ENCODE measurements at regions not wholly inside any gene's neighbourhood (a gene's known extent, or its start where the extent isn't known, plus 50 kb on each side); places are given as distances from the start of the nearest gene placed in this dataset.

DNA sequence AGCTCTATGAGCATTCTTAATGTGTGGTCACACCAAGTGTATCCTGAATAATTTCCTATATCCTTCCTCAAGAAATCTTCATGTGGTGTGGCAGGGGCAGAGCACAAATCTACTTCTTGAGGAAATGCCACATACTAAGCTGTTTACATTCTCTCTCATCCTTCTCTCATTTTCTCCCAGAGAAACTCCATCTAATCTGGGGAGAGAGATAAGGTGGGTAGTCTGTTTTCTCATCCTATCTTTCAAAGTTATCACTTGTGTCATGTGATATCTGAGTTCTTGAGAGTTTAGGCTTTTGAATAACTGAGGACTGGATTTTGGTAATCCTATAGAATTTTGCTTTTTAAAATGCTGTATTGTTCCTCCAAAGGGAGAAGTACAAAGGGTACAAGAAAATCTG, 141.9 kb upstream of the LRRC7 start:
- no peak overlapping the region for H3K27ac ChIP-seq (ENCODE audit: low read depth in 1 of 2, low read length in 2 of 2)
- H3K36me3 ChIP-seq (ENCODE audit: control insufficient read depth in 4 of 4, insufficient read depth in 3 of 4, low read depth in 1 of 4, low read length in 3 of 4) = no peaks in the 10 kb centered on the region
- H3K9me3 ChIP-seq (ENCODE audit: control insufficient read depth in 4 of 4, low read length in 3 of 4) = no peaks in the 10 kb centered on the region
- H3K4me3 ChIP-seq (ENCODE audit: low read depth in 1 of 3, low read length in 3 of 3) = no peak overlapping the region
- H3K4me1 ChIP-seq (ENCODE audit: control insufficient read depth in 4 of 4, insufficient read depth in 4 of 4, low read length in 3 of 4) = no peaks in the 10 kb centered on the region
- DNase-seq (ENCODE audit: low spot score) = no peak
- TF ChIP-seq, protein P1, sequence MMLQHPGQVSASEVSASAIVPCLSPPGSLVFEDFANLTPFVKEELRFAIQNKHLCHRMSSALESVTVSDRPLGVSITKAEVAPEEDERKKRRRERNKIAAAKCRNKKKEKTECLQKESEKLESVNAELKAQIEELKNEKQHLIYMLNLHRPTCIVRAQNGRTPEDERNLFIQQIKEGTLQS (IDR thresholded peaks at IDR 0.05) = no peak
- TF ChIP-seq, protein P2, sequence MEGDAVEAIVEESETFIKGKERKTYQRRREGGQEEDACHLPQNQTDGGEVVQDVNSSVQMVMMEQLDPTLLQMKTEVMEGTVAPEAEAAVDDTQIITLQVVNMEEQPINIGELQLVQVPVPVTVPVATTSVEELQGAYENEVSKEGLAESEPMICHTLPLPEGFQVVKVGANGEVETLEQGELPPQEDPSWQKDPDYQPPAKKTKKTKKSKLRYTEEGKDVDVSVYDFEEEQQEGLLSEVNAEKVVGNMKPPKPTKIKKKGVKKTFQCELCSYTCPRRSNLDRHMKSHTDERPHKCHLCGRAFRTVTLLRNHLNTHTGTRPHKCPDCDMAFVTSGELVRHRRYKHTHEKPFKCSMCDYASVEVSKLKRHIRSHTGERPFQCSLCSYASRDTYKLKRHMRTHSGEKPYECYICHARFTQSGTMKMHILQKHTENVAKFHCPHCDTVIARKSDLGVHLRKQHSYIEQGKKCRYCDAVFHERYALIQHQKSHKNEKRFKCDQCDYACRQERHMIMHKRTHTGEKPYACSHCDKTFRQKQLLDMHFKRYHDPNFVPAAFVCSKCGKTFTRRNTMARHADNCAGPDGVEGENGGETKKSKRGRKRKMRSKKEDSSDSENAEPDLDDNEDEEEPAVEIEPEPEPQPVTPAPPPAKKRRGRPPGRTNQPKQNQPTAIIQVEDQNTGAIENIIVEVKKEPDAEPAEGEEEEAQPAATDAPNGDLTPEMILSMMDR (IDR thresholded peaks at IDR 0.05; ENCODE audit: low read depth, low read length, missing input control) = no peak
- no peak for TF ChIP-seq EGR1 (IDR thresholded peaks at IDR 0.05; ENCODE audit: low read depth in 2 of 2)
- no peaks in the 10 kb centered on the region for H3K27me3 ChIP-seq (ENCODE audit: control insufficient read depth in 4 of 4, insufficient read depth in 4 of 4, low read length in 3 of 4)
- no peak overlapping the region for H3K9ac ChIP-seq (ENCODE audit: low read depth in 1 of 2, low read length in 2 of 2)

- WGBS = 61% methylated on average over 2 of the region's 2 CpGs
- no peaks in the 10 kb centered on the region for H3K27me3 ChIP-seq (ENCODE audit: control insufficient read depth in 4 of 4, insufficient read depth in 4 of 4, low read length in 3 of 4)
- no peak for DNase-seq (ENCODE audit: low spot score)
- no peak overlapping the region for H3K4me3 ChIP-seq (ENCODE audit: low read depth in 1 of 3, low read length in 3 of 3)
- H3K4me1 ChIP-seq (ENCODE audit: control insufficient read depth in 4 of 4, insufficient read depth in 4 of 4, low read length in 3 of 4) = no peaks in the 10 kb centered on the region
- H3K36me3 ChIP-seq (ENCODE audit: control insufficient read depth in 4 of 4, insufficient read depth in 3 of 4, low read depth in 1 of 4, low read length in 3 of 4) = no peaks in the 10 kb centered on the region
- H3K27ac ChIP-seq (ENCODE audit: low read depth in 1 of 2, low read length in 2 of 2) = no peak overlapping the region
- no peaks in the 10 kb centered on the region for H3K9me3 ChIP-seq (ENCODE audit: control insufficient read depth in 4 of 4, low read length in 3 of 4)
- TF ChIP-seq HNF4G (IDR thresholded peaks at IDR 0.05) (no peak), TAF1 (conservative IDR thresholded peaks at IDR 0.05) (no peak), EGR1 (IDR thresholded peaks at IDR 0.05; ENCODE audit: low read depth in 2 of 2) (no peak), SP1 (IDR thresholded peaks at IDR 0.05) (no peak), REST (IDR thresholded peaks at IDR 0.05) (no peak), FOXA2 (IDR thresholded peaks at IDR 0.05) (no peak), JUND (IDR thresholded peaks at IDR 0.05) (no peak), NR2F2 (IDR thresholded peaks at IDR 0.05) (no peak), RXRA (IDR thresholded peaks at IDR 0.05) (no peak), RAD21 (IDR thresholded peaks at IDR 0.05) (no peak), GABPA (IDR thresholded peaks at IDR 0.05 in 1 of 2, conservative IDR thresholded peaks at IDR 0.05 in 1 of 2) (no peak), FOXA1 (IDR thresholded peaks at IDR 0.05) (no peak)
- TF ChIP-seq, protein P2 (IDR thresholded peaks at IDR 0.05; ENCODE audit: low read depth, low read length, missing input control) = no peak
- TF ChIP-seq, protein P3, sequence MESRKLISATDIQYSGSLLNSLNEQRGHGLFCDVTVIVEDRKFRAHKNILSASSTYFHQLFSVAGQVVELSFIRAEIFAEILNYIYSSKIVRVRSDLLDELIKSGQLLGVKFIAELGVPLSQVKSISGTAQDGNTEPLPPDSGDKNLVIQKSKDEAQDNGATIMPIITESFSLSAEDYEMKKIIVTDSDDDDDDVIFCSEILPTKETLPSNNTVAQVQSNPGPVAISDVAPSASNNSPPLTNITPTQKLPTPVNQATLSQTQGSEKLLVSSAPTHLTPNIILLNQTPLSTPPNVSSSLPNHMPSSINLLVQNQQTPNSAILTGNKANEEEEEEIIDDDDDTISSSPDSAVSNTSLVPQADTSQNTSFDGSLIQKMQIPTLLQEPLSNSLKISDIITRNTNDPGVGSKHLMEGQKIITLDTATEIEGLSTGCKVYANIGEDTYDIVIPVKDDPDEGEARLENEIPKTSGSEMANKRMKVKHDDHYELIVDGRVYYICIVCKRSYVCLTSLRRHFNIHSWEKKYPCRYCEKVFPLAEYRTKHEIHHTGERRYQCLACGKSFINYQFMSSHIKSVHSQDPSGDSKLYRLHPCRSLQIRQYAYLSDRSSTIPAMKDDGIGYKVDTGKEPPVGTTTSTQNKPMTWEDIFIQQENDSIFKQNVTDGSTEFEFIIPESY (IDR thresholded peaks at IDR 0.05) = no peak
- no peak overlapping the region for H3K9ac ChIP-seq (ENCODE audit: low read depth in 1 of 2, low read length in 2 of 2)
These were observed 141.3 kb upstream of the LRRC7 start for GRCh38 chr1:69426401-69426800.
